22Rv1 (cell line): ENCODE measurements at regions not wholly inside any gene's neighbourhood (a gene's known extent, or its start where the extent isn't known, plus 50 kb on each side); places are given as distances from the start of the nearest gene placed in this dataset.

Experiments
- H3K27ac ChIP-seq: fragments of 450-650 bp; 2 replicates; pipeline ENCODE4 v1.5.1; 2017
- ZFX ChIP-seq: fragments of 450-650 bp; IDR thresholded peaks from 2 replicates; pipeline ENCODE4 v1.6.1; 2017; ENCODE audit warnings: antibody characterized with exemption, borderline replicate concordance
- TF ChIP-seq, protein P1 (sequence below): fragments of 450-650 bp; IDR thresholded peaks from 2 replicates; pipeline ENCODE4 v1.5.1; 2017; ENCODE audit warnings: mild to moderate bottlenecking

DNA sequence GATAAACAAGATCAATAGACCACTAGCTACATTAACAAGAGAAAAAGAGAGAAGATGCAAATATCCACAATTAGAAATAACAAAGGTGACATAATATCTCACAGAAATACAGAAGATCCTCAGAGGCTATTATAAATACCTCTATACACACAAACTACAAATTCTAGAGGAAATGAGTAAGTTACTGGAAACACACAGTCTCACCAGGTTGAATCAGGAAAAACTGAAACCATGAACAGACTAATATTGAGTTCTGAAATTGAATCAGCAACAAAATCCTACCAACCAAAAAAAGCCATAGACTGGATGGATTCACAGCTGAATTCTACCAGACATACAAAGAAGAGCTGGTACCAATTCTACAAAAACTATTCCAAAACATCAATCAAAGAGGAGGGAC is 211.8 kb upstream of the CPEB2 start:
- no peak overlapping the region for H3K27ac ChIP-seq
- no peak for TF ChIP-seq ZFX
- TF ChIP-seq, protein P1, sequence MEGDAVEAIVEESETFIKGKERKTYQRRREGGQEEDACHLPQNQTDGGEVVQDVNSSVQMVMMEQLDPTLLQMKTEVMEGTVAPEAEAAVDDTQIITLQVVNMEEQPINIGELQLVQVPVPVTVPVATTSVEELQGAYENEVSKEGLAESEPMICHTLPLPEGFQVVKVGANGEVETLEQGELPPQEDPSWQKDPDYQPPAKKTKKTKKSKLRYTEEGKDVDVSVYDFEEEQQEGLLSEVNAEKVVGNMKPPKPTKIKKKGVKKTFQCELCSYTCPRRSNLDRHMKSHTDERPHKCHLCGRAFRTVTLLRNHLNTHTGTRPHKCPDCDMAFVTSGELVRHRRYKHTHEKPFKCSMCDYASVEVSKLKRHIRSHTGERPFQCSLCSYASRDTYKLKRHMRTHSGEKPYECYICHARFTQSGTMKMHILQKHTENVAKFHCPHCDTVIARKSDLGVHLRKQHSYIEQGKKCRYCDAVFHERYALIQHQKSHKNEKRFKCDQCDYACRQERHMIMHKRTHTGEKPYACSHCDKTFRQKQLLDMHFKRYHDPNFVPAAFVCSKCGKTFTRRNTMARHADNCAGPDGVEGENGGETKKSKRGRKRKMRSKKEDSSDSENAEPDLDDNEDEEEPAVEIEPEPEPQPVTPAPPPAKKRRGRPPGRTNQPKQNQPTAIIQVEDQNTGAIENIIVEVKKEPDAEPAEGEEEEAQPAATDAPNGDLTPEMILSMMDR = no peak

DNA sequence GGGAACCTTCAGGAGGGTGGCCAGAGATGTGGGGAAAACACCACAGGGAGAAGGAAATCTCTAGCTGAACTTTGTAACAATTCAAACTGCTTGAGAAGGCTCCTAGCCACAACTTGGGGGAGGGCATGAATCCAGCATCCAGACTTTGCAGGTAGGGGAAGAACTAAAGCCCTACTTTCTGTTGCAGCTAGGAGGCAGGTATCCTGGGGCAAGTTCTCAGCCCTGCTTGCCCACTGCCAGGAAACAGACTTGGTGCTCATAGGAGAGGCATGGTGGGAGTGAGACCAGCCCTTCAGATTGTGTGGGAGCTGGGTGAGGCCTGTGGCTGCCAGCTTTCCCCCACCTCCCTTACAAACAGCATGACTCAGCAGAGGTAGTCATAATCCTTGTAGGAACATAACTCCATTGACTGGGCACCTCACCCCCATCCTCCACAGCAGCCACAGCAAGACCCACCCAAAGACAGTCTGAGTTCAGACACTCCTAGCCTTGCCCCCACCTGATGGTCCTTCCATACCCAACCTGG is 209.5 kb upstream of the CPEB2 start:
- H3K27ac ChIP-seq = no peak overlapping the region
- TF ChIP-seq, protein P1 = no peak
- TF ChIP-seq ZFX = no peak

DNA sequence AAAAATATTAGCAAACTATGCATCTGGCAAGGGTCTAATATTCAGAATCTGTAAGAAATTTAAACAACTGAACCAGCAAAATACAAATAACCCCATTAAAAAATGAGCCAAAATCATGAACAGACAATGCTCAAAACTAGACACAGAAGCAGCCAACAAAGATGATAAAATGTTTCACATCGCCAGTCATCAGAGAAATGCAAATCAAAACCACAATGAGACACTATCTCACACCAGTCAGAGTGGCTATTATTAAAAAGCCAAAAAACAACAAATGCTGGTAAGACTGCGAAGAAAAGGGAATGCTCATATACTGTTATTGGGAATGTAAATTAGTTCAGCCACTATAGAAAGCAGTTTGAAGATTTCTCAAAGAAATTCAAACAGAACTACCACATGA is 201.3 kb upstream of the CPEB2 start:
- no peak overlapping the region for H3K27ac ChIP-seq
- no peak for TF ChIP-seq ZFX
- TF ChIP-seq, protein P1 = no peak

DNA sequence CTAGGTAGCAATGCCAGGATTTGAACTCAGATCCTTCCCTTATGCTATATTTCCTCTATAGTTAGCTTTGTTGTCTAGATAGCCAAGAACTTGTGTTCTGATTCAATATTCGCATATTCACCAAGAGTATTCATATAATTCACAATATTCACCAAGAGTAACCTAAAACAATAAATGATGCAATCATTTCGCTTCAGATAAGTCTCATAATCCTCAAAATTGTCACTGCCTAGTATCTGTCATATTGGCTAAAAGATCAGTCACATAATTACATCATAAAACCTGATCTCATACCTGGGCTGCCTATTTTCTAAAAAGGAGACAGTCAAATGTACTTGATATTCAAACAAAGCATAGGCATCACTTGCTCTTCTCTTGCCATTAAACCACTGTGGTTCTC is 199.7 kb upstream of the CPEB2 start:
- no peak for TF ChIP-seq ZFX
- TF ChIP-seq, protein P1 = no peak
- H3K27ac ChIP-seq = no peak overlapping the region

DNA sequence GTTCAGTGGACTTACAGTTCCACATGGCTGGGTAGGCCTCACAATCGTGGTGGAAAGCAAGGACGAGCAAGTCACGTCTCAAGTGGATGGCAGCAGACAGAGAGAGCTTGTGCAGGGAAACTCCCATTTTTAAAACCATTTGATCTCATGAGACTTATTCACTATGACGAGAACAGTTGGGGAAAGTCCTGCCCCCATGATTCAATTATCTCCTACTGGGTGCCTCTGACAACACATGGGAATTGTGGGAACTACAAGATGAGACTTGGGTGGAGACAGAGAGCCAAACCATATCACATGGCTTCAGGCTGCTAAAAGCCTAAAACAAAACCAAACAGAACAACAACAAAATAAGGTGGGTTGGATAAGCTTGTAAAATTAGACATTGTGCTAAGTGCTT is 194.4 kb upstream of the CPEB2 start:
- no peak overlapping the region for H3K27ac ChIP-seq
- TF ChIP-seq, protein P1 = no peak
- TF ChIP-seq ZFX = no peak

DNA sequence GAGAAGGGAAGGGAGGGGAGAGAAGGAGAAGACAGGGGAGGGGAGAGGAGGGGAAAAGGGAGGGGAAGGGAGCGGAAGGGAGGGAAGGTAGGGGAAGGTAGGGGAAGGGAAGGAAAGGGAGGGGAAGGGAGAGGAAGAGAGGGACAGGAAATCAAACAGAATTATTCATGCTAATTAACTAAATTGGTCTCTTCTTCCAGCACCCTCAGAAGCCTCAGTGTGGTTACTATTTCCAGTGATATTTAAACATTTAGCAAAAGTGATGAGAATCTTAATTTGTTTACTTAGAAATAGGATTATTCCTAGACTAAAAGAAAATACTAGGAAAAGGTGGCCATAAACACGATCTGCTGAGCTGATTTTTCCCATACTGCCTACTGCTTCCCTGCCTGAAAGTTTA is 193.1 kb upstream of the CPEB2 start:
- TF ChIP-seq, protein P1 = no peak
- TF ChIP-seq ZFX = no peak
- H3K27ac ChIP-seq = no peak overlapping the region

DNA sequence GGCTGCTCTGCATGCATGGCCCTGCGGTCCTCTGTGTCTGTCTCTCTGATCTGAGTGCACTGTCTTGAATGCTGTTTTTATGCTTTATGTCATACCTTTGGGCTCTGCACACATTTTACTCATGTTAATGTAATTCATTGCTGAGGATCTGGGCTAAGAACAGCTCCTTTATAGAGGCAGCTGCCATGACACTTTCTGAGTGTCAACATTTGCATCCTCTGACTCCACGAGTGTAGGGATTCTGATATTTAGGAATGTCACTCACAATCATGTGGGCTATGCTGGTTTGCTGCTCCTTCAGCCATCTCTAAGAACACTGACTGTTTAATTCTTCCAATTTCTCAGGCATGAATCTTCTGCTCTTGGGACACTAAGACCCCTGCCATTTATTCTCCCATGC is 192.2 kb upstream of the CPEB2 start:
- TF ChIP-seq ZFX = no peak
- TF ChIP-seq, protein P1 = no peak
- no peak overlapping the region for H3K27ac ChIP-seq
